Cardiac muscle cell (in vitro differentiated cells and primary cell): ENCODE measurements at regions not wholly inside any gene's neighbourhood (a gene's known extent, or its start where the extent isn't known, plus 50 kb on each side); places are given as distances from the start of the nearest gene placed in this dataset.
"Not testable (repeated sequence)": the region's sequence is repeated elsewhere in the genome, so short reads cannot be mapped to it uniquely, and the experiment has no call there.

ENCODE experiments used
- DNase-seq, 2 donors: peaks; one replicate each; pipeline versions ENCODE4 v3.0.0 to v3.0.0-alpha.2; 2010 to 2017; ENCODE audit warnings: low read depth in 1 of 2, low spot score in 1 of 2
- H3K27ac ChIP-seq: fragments of 200-600 bp; sonication (generic); 2 replicates; pipeline ENCODE4 v1.5.1; 2016
- H3K27me3 ChIP-seq: fragments of 200-600 bp; sonication (generic); 2 replicates; pipeline ENCODE4 v1.6.0; 2016; ENCODE audit warnings: control low read depth
- H3K36me3 ChIP-seq: fragments of 200-600 bp; sonication (generic); 2 replicates; pipeline ENCODE4 v1.5.1; 2016; ENCODE audit warnings: control low read depth
- H3K4me1 ChIP-seq: fragments of 200-600 bp; sonication (generic); 2 replicates; pipeline ENCODE4 v1.8.1; 2017; ENCODE audit warnings: low read depth, mild to moderate bottlenecking, mixed run types
- H3K4me3 ChIP-seq: fragments of 200-600 bp; sonication (generic); 2 replicates; pipeline ENCODE4 v1.5.1; 2016; ENCODE audit warnings: mild to moderate bottlenecking
- H3K9me3 ChIP-seq: fragments of 200-600 bp; sonication (generic); 2 replicates; pipeline ENCODE4 v1.5.1; 2017; ENCODE audit warnings: low read depth, mild to moderate bottlenecking, control low read depth
- CTCF ChIP-seq: IDR thresholded peaks from 2 replicates; pipeline ENCODE4 v1.5.1; 2012; ENCODE audit warnings: low read depth, mild to moderate bottlenecking, low read length

GRCh38 chr2:43005975-43006833, 213.8 kb upstream of the HAAO start:
- H3K4me3 ChIP-seq: no peak overlapping the region
- no peak overlapping the region for H3K27ac ChIP-seq
- no peaks in the 10 kb centered on the region for H3K36me3 ChIP-seq
- H3K4me1 ChIP-seq: peaks cover 18% of the 10 kb centered on the region
- H3K9me3 ChIP-seq: no peaks in the 10 kb centered on the region
- no peak for DNase-seq
- no peak for TF ChIP-seq CTCF
- no peaks in the 10 kb centered on the region for H3K27me3 ChIP-seq

- DNase-seq: no peak
- H3K9me3 ChIP-seq: no peaks in the 10 kb centered on the region
- no peak overlapping the region for H3K4me3 ChIP-seq
- peaks cover 10% of the 10 kb centered on the region for H3K4me1 ChIP-seq
- no peak overlapping the region for H3K27ac ChIP-seq
- no peaks in the 10 kb centered on the region for H3K27me3 ChIP-seq
- no peak for TF ChIP-seq CTCF
- no peaks in the 10 kb centered on the region for H3K36me3 ChIP-seq
Observed at GRCh38 chr2:43005245-43005974, 213.0 kb upstream of the HAAO start.

- H3K27ac ChIP-seq: no peak overlapping the region
- DNase-seq: no peak
- peaks cover 9% of the 10 kb centered on the region for H3K4me1 ChIP-seq
- H3K4me3 ChIP-seq: no peak overlapping the region
- TF ChIP-seq CTCF: no peak
- H3K9me3 ChIP-seq: no peaks in the 10 kb centered on the region
- no peaks in the 10 kb centered on the region for H3K36me3 ChIP-seq
- H3K27me3 ChIP-seq: no peaks in the 10 kb centered on the region
Observed at GRCh38 chr2:43004879-43005244, 212.5 kb upstream of the HAAO start.

GRCh38 chr2:43004126-43004865, 211.9 kb upstream of the HAAO start:
- H3K9me3 ChIP-seq, H3K27me3 ChIP-seq, DNase-seq, H3K27ac ChIP-seq, H3K36me3 ChIP-seq, H3K4me3 ChIP-seq, H3K4me1 ChIP-seq: not testable (repeated sequence)

- DNase-seq: no peak
- H3K9me3 ChIP-seq: no peaks in the 10 kb centered on the region
- TF ChIP-seq CTCF: no peak
- no peak overlapping the region for H3K4me3 ChIP-seq
- no peak overlapping the region for H3K27ac ChIP-seq
- H3K36me3 ChIP-seq: no peaks in the 10 kb centered on the region
- H3K27me3 ChIP-seq: no peaks in the 10 kb centered on the region
- peaks cover 9% of the 10 kb centered on the region for H3K4me1 ChIP-seq
Observed at GRCh38 chr2:43003702-43004101, 211.3 kb upstream of the HAAO start.
